Inflammatory macrophage treated with lipopolysaccharide for 4 hours (primary cell): ENCODE measurements at regions not wholly inside any gene's neighbourhood (a gene's known extent, or its start where the extent isn't known, plus 50 kb on each side); places are given as distances from the start of the nearest gene placed in this dataset.
"Not testable (repeated sequence)": the region's sequence is repeated elsewhere in the genome, so short reads cannot be mapped to it uniquely, and the experiment has no call there.

Experiments
- DNase-seq: peaks from one replicate; pipeline ENCODE4 v3.0.0-alpha.2; 2020

GRCh38 chr3:177771780-177772179 is 574.5 kb upstream of the TBL1XR1 start:
- peak; percentile 51 for DNase-seq

- DNase-seq: peak; percentile 35
Measured at GRCh38 chr3:177772908-177773557, 575.8 kb upstream of the TBL1XR1 start.

GRCh38 chr3:177773717-177774116 is 576.4 kb upstream of the TBL1XR1 start:
- DNase-seq: no peak

- no peak for DNase-seq
Measured at GRCh38 chr3:177776661-177777101, 579.4 kb upstream of the TBL1XR1 start.

GRCh38 chr3:177777699-177778098 is 580.4 kb upstream of the TBL1XR1 start:
- DNase-seq: peak; percentile 72

- DNase-seq: peak; percentile 69
Measured at GRCh38 chr3:177778633-177779032, 581.4 kb upstream of the TBL1XR1 start.

GRCh38 chr3:177781686-177782161 is 584.4 kb upstream of the TBL1XR1 start:
- peak; percentile 80 for DNase-seq

GRCh38 chr3:177783338-177783737 is 586.1 kb upstream of the TBL1XR1 start:
- DNase-seq: no peak

GRCh38 chr3:177783767-177784166 is 586.5 kb upstream of the TBL1XR1 start:
- DNase-seq: no peak

- no peak for DNase-seq
Measured at GRCh38 chr3:177787279-177788041, 590.2 kb upstream of the TBL1XR1 start.

GRCh38 chr3:177789500-177789899 is 592.2 kb upstream of the TBL1XR1 start:
- no peak for DNase-seq

- no peak for DNase-seq
Measured at GRCh38 chr3:177792311-177793030, 595.2 kb upstream of the TBL1XR1 start.

GRCh38 chr3:177793451-177793850 is 596.2 kb upstream of the TBL1XR1 start:
- DNase-seq: no peak

- no peak for DNase-seq
Measured at GRCh38 chr3:177795216-177795615, 597.9 kb upstream of the TBL1XR1 start.

- peak; percentile 60 for DNase-seq
Measured at GRCh38 chr3:177795859-177796258, 598.6 kb upstream of the TBL1XR1 start.

GRCh38 chr3:177800147-177800546 is 602.9 kb upstream of the TBL1XR1 start:
- not testable (repeated sequence) for DNase-seq

- DNase-seq: no peak
Measured at GRCh38 chr3:177800561-177800960, 603.3 kb upstream of the TBL1XR1 start.

- DNase-seq: no peak
Measured at GRCh38 chr3:177802151-177802900, 605.0 kb upstream of the TBL1XR1 start.

GRCh38 chr3:177803500-177803899 is 606.2 kb upstream of the TBL1XR1 start:
- DNase-seq: no peak

- no peak for DNase-seq
Measured at GRCh38 chr3:177804032-177804431, 606.8 kb upstream of the TBL1XR1 start.

- DNase-seq: no peak
Measured at GRCh38 chr3:177804646-177805045, 607.4 kb upstream of the TBL1XR1 start.

- DNase-seq: no peak
Measured at GRCh38 chr3:177807150-177807875, 610.0 kb upstream of the TBL1XR1 start.
